Neural cell (in vitro differentiated cells): ENCODE measurements at regions not wholly inside any gene's neighbourhood (a gene's known extent, or its start where the extent isn't known, plus 50 kb on each side); places are given as distances from the start of the nearest gene placed in this dataset.

Source experiments
- H2AFZ ChIP-seq: fragments of 200-600, 300-800 bp; sonication (generic), shearing (Covaris generic); 2 replicates; pipeline ENCODE4 v1.6.0; 2014; ENCODE audit warnings: low read depth, mild to moderate bottlenecking, antibody characterized with exemption, low read length, moderate library complexity
- H3F3A ChIP-seq: fragments of 200-600 bp; shearing (Covaris generic); 2 replicates; pipeline ENCODE4 v1.6.1; 2016; ENCODE audit warnings: mild to moderate bottlenecking, moderate library complexity, mixed read lengths, antibody characterized with exemption, low read length; ENCODE audit not compliant: insufficient read depth, poor library complexity, severe bottlenecking
- H3K27ac ChIP-seq: fragments of 200-600, 300-800 bp; sonication (generic), shearing (Covaris generic); 2 replicates; pipeline ENCODE4 v1.5.1; 2014; ENCODE audit warnings: mild to moderate bottlenecking, low read length, moderate library complexity
- H3K27me3 ChIP-seq: fragments of 300-800, 200-600 bp; sonication (generic), shearing (Covaris generic); 2 replicates; pipeline ENCODE4 v1.6.0; 2014; ENCODE audit warnings: mild to moderate bottlenecking, low read depth, low read length, moderate library complexity; ENCODE audit not compliant: insufficient read depth
- H3K36me3 ChIP-seq: fragments of 300-800, 200-600 bp; sonication (generic), shearing (Covaris generic); 2 replicates; pipeline ENCODE4 v1.5.1; 2014; ENCODE audit warnings: mild to moderate bottlenecking, antibody characterized with exemption, low read length, moderate library complexity; ENCODE audit not compliant: insufficient read depth
- H3K4me2 ChIP-seq: fragments of 300-800, 200-600 bp; sonication (generic), shearing (Covaris generic); 2 replicates; pipeline ENCODE4 v1.6.0; 2014; ENCODE audit warnings: mild to moderate bottlenecking, low read length
- H3K4me3 ChIP-seq: fragments of 300-800, 200-600 bp; sonication (generic), shearing (Covaris generic); 2 replicates; pipeline ENCODE4 v1.5.1; 2014; ENCODE audit warnings: mild to moderate bottlenecking, low read length, moderate library complexity
- H3K79me2 ChIP-seq: fragments of 200-600 bp; shearing (Covaris generic); replicated peaks from 2 replicates; pipeline ENCODE4 v1.6.0; 2014; ENCODE audit warnings: mild to moderate bottlenecking, low read length, moderate library complexity; ENCODE audit not compliant: insufficient read depth
- H3K9ac ChIP-seq: fragments of 300-800, 200-600 bp; sonication (generic), shearing (Covaris generic); 2 replicates; pipeline ENCODE4 v1.6.1; 2016; ENCODE audit warnings: mild to moderate bottlenecking, low read length, mixed read lengths
- H3K9me2 ChIP-seq: fragments of 200-600 bp; shearing (Covaris generic); 2 replicates; pipeline ENCODE4 v1.6.1; 2016; ENCODE audit warnings: mild to moderate bottlenecking, low read length, mixed read lengths; ENCODE audit not compliant: insufficient read depth
- H3K9me3 ChIP-seq: fragments of 200-600, 300-800 bp; sonication (generic), shearing (Covaris generic); 2 replicates; pipeline ENCODE4 v1.6.1; 2016; ENCODE audit warnings: mild to moderate bottlenecking, mixed run types, low read length, moderate library complexity, mixed read lengths
- H4K20me1 ChIP-seq: fragments of 200-600 bp; shearing (Covaris generic); 2 replicates; pipeline ENCODE4 v1.6.1; 2016; ENCODE audit warnings: mild to moderate bottlenecking, mixed run types; ENCODE audit not compliant: insufficient read depth
- CTCF ChIP-seq: fragments of 450-650 bp; IDR thresholded peaks from 2 replicates; pipeline ENCODE4 v1.5.1; 2014; ENCODE audit warnings: antibody characterized with exemption, mild to moderate bottlenecking, moderate library complexity; ENCODE audit not compliant: poor library complexity, severe bottlenecking
- MXI1 ChIP-seq: fragments of 450-650 bp; conservative IDR thresholded peaks from 2 replicates; pipeline ENCODE4 v1.6.1; 2014; ENCODE audit warnings: antibody characterized with exemption, mild to moderate bottlenecking; ENCODE audit not compliant: poor library complexity, severe bottlenecking
- RAD21 ChIP-seq: fragments of 450-650 bp; conservative IDR thresholded peaks from 2 replicates; pipeline ENCODE4 v1.6.1; 2014; ENCODE audit warnings: antibody characterized with exemption, mild to moderate bottlenecking, moderate library complexity
- REST ChIP-seq: IDR thresholded peaks from 2 replicates; pipeline ENCODE4 v1.6.1; 2012; ENCODE audit warnings: borderline replicate concordance
- SMC3 ChIP-seq: fragments of 450-650 bp; conservative IDR thresholded peaks from 2 replicates; pipeline ENCODE4 v1.6.1; 2014; ENCODE audit warnings: antibody characterized with exemption, mild to moderate bottlenecking, moderate library complexity; ENCODE audit not compliant: poor library complexity
- TAF1 ChIP-seq: IDR thresholded peaks from 2 replicates; pipeline ENCODE4 v1.6.1; 2012; ENCODE audit warnings: low read depth

- H3K9ac ChIP-seq = no peak overlapping the region
- no peaks in the 10 kb centered on the region for H3K9me2 ChIP-seq
- no peak overlapping the region for H3K4me2 ChIP-seq
- H3F3A ChIP-seq = no peaks in the 10 kb centered on the region
- no peaks in the 10 kb centered on the region for H4K20me1 ChIP-seq
- no peaks in the 10 kb centered on the region for H3K79me2 ChIP-seq
- H3K36me3 ChIP-seq = no peaks in the 10 kb centered on the region
- no peaks in the 10 kb centered on the region for H3K27me3 ChIP-seq
- H2AFZ ChIP-seq = no peak overlapping the region
- no peaks in the 10 kb centered on the region for H3K9me3 ChIP-seq
- H3K4me3 ChIP-seq = no peak overlapping the region
- H3K27ac ChIP-seq = no peak overlapping the region
- TF ChIP-seq RAD21 (no peak), REST (peak; percentile 62)
Observed at GRCh38 chr5:18375641-18376040, 741.4 kb downstream of the TAF11L14 start.

GRCh38 chr5:18378066-18378465 is 743.8 kb downstream of the TAF11L14 start:
- Histone ChIP-seq H3F3A (no peaks in the 10 kb centered on the region), H3K27ac (no peak overlapping the region), H3K36me3 (no peaks in the 10 kb centered on the region), H3K27me3 (no peaks in the 10 kb centered on the region), H3K9me3 (no peaks in the 10 kb centered on the region), H2AFZ (no peak overlapping the region), H3K4me3 (no peak overlapping the region), H3K9me2 (no peaks in the 10 kb centered on the region), H3K79me2 (no peaks in the 10 kb centered on the region), H3K4me2 (no peak overlapping the region), H4K20me1 (no peaks in the 10 kb centered on the region), H3K9ac (no peak overlapping the region)
- TF ChIP-seq MXI1 = no peak
- no peak for TF ChIP-seq REST
- no peak for TF ChIP-seq CTCF
- TF ChIP-seq SMC3 = no peak
- TF ChIP-seq TAF1 = no peak
